Activated CD8-positive, alpha-beta memory T cell treated with anti-CD3 and anti-CD28 coated beads, Interleukin-2, amount 10 ng/mL, durations not matched to agents 7 days and 5 days (primary cell): ENCODE measurements at regions not wholly inside any gene's neighbourhood (a gene's known extent, or its start where the extent isn't known, plus 50 kb on each side); places are given as distances from the start of the nearest gene placed in this dataset.

Experiments
- ATAC-seq: fragments of 150-1000 bp; cut with Tn5 transposase; one replicate; pipeline ENCODE4 v1.10.0; 2021; ENCODE audit warnings: moderate library complexity
- CTCF ChIA-PET: fragments of 350-600 bp; sonication (Branson Sonifier 250); formaldehyde crosslinking; loops from one replicate; lab custom pipeline; 2021; ENCODE audit warnings: antibody characterized with exemption; lab: Charles Lee
- DNase-seq: peaks from one replicate; pipeline ENCODE4 v3.0.0-alpha.2; 2020
- H3K27ac Mint-ChIP-seq: one replicate; pipeline ENCODE4 v1.8.0; 2021; ENCODE audit warnings: mild to moderate bottlenecking, mixed read lengths
- H3K27me3 Mint-ChIP-seq: one replicate; pipeline ENCODE4 v1.8.0; 2021; ENCODE audit warnings: mixed read lengths
- H3K36me3 Mint-ChIP-seq: one replicate; pipeline ENCODE4 v1.8.0; 2021; ENCODE audit warnings: mild to moderate bottlenecking, mixed read lengths
- H3K4me1 Mint-ChIP-seq: one replicate; pipeline ENCODE4 v1.8.0; 2021; ENCODE audit warnings: mixed read lengths
- H3K4me3 Mint-ChIP-seq: one replicate; pipeline ENCODE4 v1.8.0; 2021; ENCODE audit warnings: mild to moderate bottlenecking, moderate library complexity, mixed read lengths
- H3K9me3 Mint-ChIP-seq: one replicate; pipeline ENCODE4 v1.8.0; 2022; ENCODE audit warnings: low read depth, mixed read lengths

- CTCF ChIA-PET: no interaction called here
- H3K27ac Mint-ChIP-seq: no peak overlapping the region
- H3K4me3 Mint-ChIP-seq: no peak overlapping the region
- no peaks in the 10 kb centered on the region for H3K9me3 Mint-ChIP-seq
- H3K36me3 Mint-ChIP-seq: no peaks in the 10 kb centered on the region
- no peaks in the 10 kb centered on the region for H3K4me1 Mint-ChIP-seq
- peaks cover 7% of the 10 kb centered on the region for H3K27me3 Mint-ChIP-seq
- ATAC-seq (no peak), DNase-seq (no peak)
These were observed 149.6 kb upstream of the UBE2E1 start for GRCh38 chr3:23656199-23656598.

- no peaks in the 10 kb centered on the region for H3K9me3 Mint-ChIP-seq
- H3K4me1 Mint-ChIP-seq: peaks cover under 1% of the 10 kb centered on the region
- H3K27me3 Mint-ChIP-seq: peaks cover 9% of the 10 kb centered on the region
- H3K4me3 Mint-ChIP-seq: no peak overlapping the region
- no peak overlapping the region for H3K27ac Mint-ChIP-seq
- no peaks in the 10 kb centered on the region for H3K36me3 Mint-ChIP-seq
- CTCF ChIA-PET: no interaction called here
- ATAC-seq (no peak), DNase-seq (no peak)
These were observed 148.9 kb upstream of the UBE2E1 start for GRCh38 chr3:23656821-23657220.

- no peak for ATAC-seq
These were observed 148.1 kb upstream of the UBE2E1 start for GRCh38 chr3:23657647-23658046.

GRCh38 chr3:23659274-23659673 is 146.5 kb upstream of the UBE2E1 start:
- DNase-seq (no peak), ATAC-seq (no peak)
- Mint-ChIP-seq H3K27me3 (peaks cover 15% of the 10 kb centered on the region), H3K36me3 (no peaks in the 10 kb centered on the region), H3K9me3 (no peaks in the 10 kb centered on the region), H3K27ac (no peak overlapping the region), H3K4me3 (no peak overlapping the region), H3K4me1 (peaks cover 3% of the 10 kb centered on the region)
- CTCF ChIA-PET: no interaction called here

More at GRCh38 chr3:23657647-23658046, 148.1 kb upstream of the UBE2E1 start:
- Mint-ChIP-seq H3K4me1 (peaks cover 3% of the 10 kb centered on the region), H3K36me3 (no peaks in the 10 kb centered on the region), H3K27ac (no peak overlapping the region), H3K27me3 (peaks cover 10% of the 10 kb centered on the region), H3K4me3 (no peak overlapping the region), H3K9me3 (no peaks in the 10 kb centered on the region)
- DNase-seq: no peak
- CTCF ChIA-PET: no interaction called here

GRCh38 chr3:23659840-23660430 is 145.8 kb upstream of the UBE2E1 start:
- no peak overlapping the region for H3K27ac Mint-ChIP-seq
- no peaks in the 10 kb centered on the region for H3K9me3 Mint-ChIP-seq
- ATAC-seq (no peak), DNase-seq (no peak)
- CTCF ChIA-PET: no interaction called here
- peaks cover 3% of the 10 kb centered on the region for H3K4me1 Mint-ChIP-seq
- H3K27me3 Mint-ChIP-seq: peaks cover 15% of the 10 kb centered on the region
- H3K4me3 Mint-ChIP-seq: no peak overlapping the region
- no peaks in the 10 kb centered on the region for H3K36me3 Mint-ChIP-seq

- Mint-ChIP-seq H3K27me3 (peaks cover 11% of the 10 kb centered on the region), H3K36me3 (no peaks in the 10 kb centered on the region), H3K27ac (no peak overlapping the region), H3K9me3 (no peaks in the 10 kb centered on the region), H3K4me3 (no peak overlapping the region), H3K4me1 (peaks cover 3% of the 10 kb centered on the region)
- ATAC-seq (no peak), DNase-seq (no peak)
- CTCF ChIA-PET: no interaction called here
These were observed 143.6 kb upstream of the UBE2E1 start for GRCh38 chr3:23662079-23662617.

GRCh38 chr3:23663246-23663645 is 142.5 kb upstream of the UBE2E1 start:
- H3K36me3 Mint-ChIP-seq: no peaks in the 10 kb centered on the region
- DNase-seq (no peak), ATAC-seq (no peak)
- H3K4me1 Mint-ChIP-seq: peaks cover 3% of the 10 kb centered on the region
- H3K4me3 Mint-ChIP-seq: no peak overlapping the region
- H3K27ac Mint-ChIP-seq: no peak overlapping the region
- H3K27me3 Mint-ChIP-seq: peaks cover 11% of the 10 kb centered on the region
- CTCF ChIA-PET: no interaction called here
- H3K9me3 Mint-ChIP-seq: no peaks in the 10 kb centered on the region

GRCh38 chr3:23663661-23664186 is 142.0 kb upstream of the UBE2E1 start:
- H3K4me1 Mint-ChIP-seq: peaks cover 3% of the 10 kb centered on the region
- CTCF ChIA-PET: no interaction called here
- peaks cover 11% of the 10 kb centered on the region for H3K27me3 Mint-ChIP-seq
- H3K27ac Mint-ChIP-seq: no peak overlapping the region
- DNase-seq (no peak), ATAC-seq (no peak)
- H3K36me3 Mint-ChIP-seq: no peaks in the 10 kb centered on the region
- H3K9me3 Mint-ChIP-seq: no peaks in the 10 kb centered on the region
- no peak overlapping the region for H3K4me3 Mint-ChIP-seq

- Mint-ChIP-seq H3K36me3 (no peaks in the 10 kb centered on the region), H3K27ac (no peak overlapping the region), H3K4me3 (no peak overlapping the region), H3K27me3 (peaks cover 14% of the 10 kb centered on the region), H3K9me3 (no peaks in the 10 kb centered on the region), H3K4me1 (peaks cover 3% of the 10 kb centered on the region)
- ATAC-seq (no peak), DNase-seq (no peak)
- CTCF ChIA-PET: no interaction called here
These were observed 141.3 kb upstream of the UBE2E1 start for GRCh38 chr3:23664459-23664858.

GRCh38 chr3:23665741-23666140 is 140.0 kb upstream of the UBE2E1 start:
- Mint-ChIP-seq H3K27ac (no peak overlapping the region), H3K27me3 (peaks cover 22% of the 10 kb centered on the region), H3K4me3 (no peak overlapping the region), H3K36me3 (no peaks in the 10 kb centered on the region), H3K4me1 (peaks cover 3% of the 10 kb centered on the region), H3K9me3 (no peaks in the 10 kb centered on the region)
- no peak for DNase-seq
- CTCF ChIA-PET: no interaction called here
- ATAC-seq: no peak

- H3K4me1 Mint-ChIP-seq: peaks cover 2% of the 10 kb centered on the region
- no peak overlapping the region for H3K4me3 Mint-ChIP-seq
- CTCF ChIA-PET: no interaction called here
- H3K27ac Mint-ChIP-seq: no peak overlapping the region
- no peak for ATAC-seq
- peaks cover 20% of the 10 kb centered on the region for H3K27me3 Mint-ChIP-seq
- DNase-seq: no peak
- H3K36me3 Mint-ChIP-seq: no peaks in the 10 kb centered on the region
- H3K9me3 Mint-ChIP-seq: no peaks in the 10 kb centered on the region
These were observed 138.9 kb upstream of the UBE2E1 start for GRCh38 chr3:23666818-23667217.

- CTCF ChIA-PET: no interaction called here
- Mint-ChIP-seq H3K9me3 (no peaks in the 10 kb centered on the region), H3K4me3 (no peak overlapping the region), H3K27ac (no peak overlapping the region), H3K36me3 (no peaks in the 10 kb centered on the region), H3K4me1 (no peaks in the 10 kb centered on the region), H3K27me3 (peaks cover 26% of the 10 kb centered on the region)
- DNase-seq (no peak), ATAC-seq (no peak)
These were observed 138.0 kb upstream of the UBE2E1 start for GRCh38 chr3:23667536-23668429.

GRCh38 chr3:23668430-23668904 is 137.3 kb upstream of the UBE2E1 start:
- CTCF ChIA-PET: no interaction called here
- ATAC-seq (no peak), DNase-seq (no peak)
- H3K27me3 Mint-ChIP-seq: peaks cover 27% of the 10 kb centered on the region
- H3K4me3 Mint-ChIP-seq: no peak overlapping the region
- no peak overlapping the region for H3K27ac Mint-ChIP-seq
- H3K9me3 Mint-ChIP-seq: no peaks in the 10 kb centered on the region
- no peaks in the 10 kb centered on the region for H3K4me1 Mint-ChIP-seq
- no peaks in the 10 kb centered on the region for H3K36me3 Mint-ChIP-seq
